Left lung (tissue), 4 donors: ENCODE measurements at regions not wholly inside any gene's neighbourhood (a gene's known extent, or its start where the extent isn't known, plus 50 kb on each side); places are given as distances from the start of the nearest gene placed in this dataset.
"Not testable (repeated sequence)": the region's sequence is repeated elsewhere in the genome, so short reads cannot be mapped to it uniquely, and the experiment has no call there.

Experiments used
- ATAC-seq: fragments of 200-7000 bp; cut with Tn5 transposase; one replicate; pipeline ENCODE4 v1.9.1; 2020; ENCODE audit warnings: moderate library complexity
- DNase-seq, 4 donors: peaks; one replicate each; pipeline ENCODE4 v3.0.0-alpha.2; 2013 to 2020
- H3K27ac ChIP-seq, 2 donors: fragments of 200-600 bp; sonication (generic) in 1 of 2; one replicate each; pipeline versions ENCODE4 v1.5.0 to v1.8.0; 2020 to 2021
- H3K27me3 ChIP-seq, 2 donors: fragments of 200-600 bp; sonication (generic) in 1 of 2; one replicate each; pipeline versions ENCODE4 v1.5.0 to v1.8.0; 2020 to 2021
- H3K36me3 ChIP-seq, 2 donors: fragments of 200-600 bp; sonication (generic) in 1 of 2; one replicate each; pipeline versions ENCODE4 v1.5.0 to v1.8.0; 2020 to 2021
- H3K4me1 ChIP-seq, 2 donors: fragments of 200-600 bp; one replicate each; pipeline ENCODE4 v1.8.0; 2021
- H3K4me3 ChIP-seq, 2 donors: fragments of 200-600 bp; sonication (generic) in 1 of 2; one replicate each; pipeline versions ENCODE4 v1.5.0 to v1.8.0; 2020 to 2021; ENCODE audit warnings: mild to moderate bottlenecking in 1 of 2
- H3K9me3 ChIP-seq, 2 donors: fragments of 200-600 bp; sonication (generic) in 1 of 2; one replicate each; pipeline versions ENCODE4 v1.5.0 to v1.8.0; 2020 to 2021
- intact Hi-C, 2 donors: fragments of 100-400 bp; cut with DNase I; formaldehyde crosslinking; loops; one replicate each; pipeline versions ENCODE4 v1.11.2 to v1.14.2; 2022
- TF ChIP-seq, protein P1 (sequence below), 2 donors: fragments of 200-600 bp; sonication (generic) in 1 of 2; IDR thresholded peaks; one replicate each; pipeline versions ENCODE4 v1.5.0 to v1.8.0; 2021; ENCODE audit warnings: antibody characterized with exemption in 2 of 2
- donor health status: DM: no; HTN: yes; CAD: no.
- donor health status: DM: no; HTN: no; CAD: no.

DNA sequence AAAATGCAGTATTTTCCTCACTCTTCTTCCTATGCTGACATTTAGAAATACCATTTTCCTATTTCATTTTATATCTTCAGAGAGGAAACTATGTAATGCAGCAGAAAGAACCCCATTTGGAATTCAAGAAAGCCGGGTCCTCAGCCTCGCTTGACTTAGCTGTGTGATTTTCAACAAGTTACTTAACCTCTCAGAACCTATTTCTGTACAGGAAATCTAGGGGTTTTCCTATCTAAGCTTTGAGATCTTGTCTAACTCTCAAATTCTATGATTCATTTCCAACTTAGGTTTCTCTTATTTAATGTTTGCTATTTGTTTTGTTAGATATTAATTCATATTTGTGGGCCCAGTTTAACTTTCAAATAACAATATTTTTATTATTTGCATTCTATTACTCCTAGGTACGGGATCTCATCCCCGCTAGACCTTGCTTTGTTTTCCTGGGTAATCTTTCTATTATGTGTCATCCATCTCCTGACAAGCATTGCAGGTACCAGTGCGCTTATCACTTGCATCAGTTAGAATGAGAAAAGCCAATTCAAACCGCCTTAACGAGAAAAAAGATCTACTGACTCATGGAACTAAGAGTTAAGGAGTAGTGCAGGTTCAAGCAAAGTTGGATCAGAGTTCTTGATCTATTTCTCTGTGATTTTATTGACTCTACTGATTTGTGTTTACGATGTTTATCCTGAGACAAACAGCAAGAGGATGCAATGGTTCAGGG lies 70.6 kb upstream of the BHLHE40 start:
- Histone ChIP-seq H3K27me3 (no peaks in the 10 kb centered on the region), H3K9me3 (peaks cover 0 to 2% of the 10 kb centered on the region in 2 donors), H3K36me3 (no peaks in the 10 kb centered on the region), H3K4me1 (peaks cover 8% of the 10 kb centered on the region in 2 donors), H3K4me3 (no peak overlapping the region), H3K27ac (no peak overlapping the region)
- ATAC-seq (no peak), DNase-seq (no peak)
- TF ChIP-seq, protein P1, sequence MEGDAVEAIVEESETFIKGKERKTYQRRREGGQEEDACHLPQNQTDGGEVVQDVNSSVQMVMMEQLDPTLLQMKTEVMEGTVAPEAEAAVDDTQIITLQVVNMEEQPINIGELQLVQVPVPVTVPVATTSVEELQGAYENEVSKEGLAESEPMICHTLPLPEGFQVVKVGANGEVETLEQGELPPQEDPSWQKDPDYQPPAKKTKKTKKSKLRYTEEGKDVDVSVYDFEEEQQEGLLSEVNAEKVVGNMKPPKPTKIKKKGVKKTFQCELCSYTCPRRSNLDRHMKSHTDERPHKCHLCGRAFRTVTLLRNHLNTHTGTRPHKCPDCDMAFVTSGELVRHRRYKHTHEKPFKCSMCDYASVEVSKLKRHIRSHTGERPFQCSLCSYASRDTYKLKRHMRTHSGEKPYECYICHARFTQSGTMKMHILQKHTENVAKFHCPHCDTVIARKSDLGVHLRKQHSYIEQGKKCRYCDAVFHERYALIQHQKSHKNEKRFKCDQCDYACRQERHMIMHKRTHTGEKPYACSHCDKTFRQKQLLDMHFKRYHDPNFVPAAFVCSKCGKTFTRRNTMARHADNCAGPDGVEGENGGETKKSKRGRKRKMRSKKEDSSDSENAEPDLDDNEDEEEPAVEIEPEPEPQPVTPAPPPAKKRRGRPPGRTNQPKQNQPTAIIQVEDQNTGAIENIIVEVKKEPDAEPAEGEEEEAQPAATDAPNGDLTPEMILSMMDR (IDR thresholded peaks at IDR 0.05), result no peak
- intact Hi-C loops, result no loop called here

DNA sequence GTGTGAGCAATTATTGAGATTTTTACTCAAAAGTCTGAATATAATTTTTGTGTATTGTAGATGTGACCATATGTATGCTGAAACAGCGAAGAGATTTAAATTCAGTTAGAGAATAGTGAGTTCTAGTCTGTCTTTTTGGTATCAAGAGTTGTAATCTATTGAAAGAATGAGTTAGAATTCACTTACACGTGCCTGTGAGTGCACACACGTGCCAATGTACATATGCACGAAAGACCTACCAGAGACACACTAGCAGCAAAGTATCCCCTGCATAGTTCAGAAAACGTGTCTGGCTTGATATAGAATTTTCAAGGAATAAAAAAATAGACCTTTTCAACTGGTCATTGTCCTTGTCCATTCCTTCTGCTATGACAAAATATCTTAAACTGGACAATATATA lies 64.8 kb upstream of the BHLHE40 start:
- Histone ChIP-seq H3K9me3 (peaks cover 0 to 6% of the 10 kb centered on the region in 2 donors), H3K4me1 (no peaks in the 10 kb centered on the region), H3K36me3 (no peaks in the 10 kb centered on the region), H3K4me3 (no peak overlapping the region), H3K27ac (no peak overlapping the region), H3K27me3 (no peaks in the 10 kb centered on the region)
- ATAC-seq, result no peak
- intact Hi-C loops, result no loop called here
- no peak for DNase-seq
- TF ChIP-seq, protein P1 (IDR thresholded peaks at IDR 0.05), result no peak

DNA sequence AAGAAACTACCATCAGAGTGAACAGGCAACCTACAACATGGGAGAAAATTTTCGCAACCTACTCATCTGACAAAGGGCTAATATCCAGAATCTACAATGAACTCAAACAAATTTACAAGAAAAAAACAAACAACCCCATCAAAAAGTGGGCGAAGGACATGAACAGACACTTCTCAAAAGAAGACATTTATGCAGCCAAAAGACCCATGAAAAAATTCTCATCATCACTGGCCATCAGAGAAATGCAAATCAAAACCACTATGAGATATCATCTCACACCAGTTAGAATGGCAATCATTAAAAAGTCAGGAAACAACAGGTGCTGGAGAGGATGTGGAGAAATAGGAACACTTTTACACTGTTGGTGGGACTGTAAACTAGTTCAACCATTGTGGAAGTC lies 57.6 kb upstream of the BHLHE40 start:
- H3K27ac ChIP-seq, H3K9me3 ChIP-seq, intact Hi-C loops, ATAC-seq, H3K4me1 ChIP-seq, DNase-seq, H3K27me3 ChIP-seq, H3K4me3 ChIP-seq, H3K36me3 ChIP-seq: not testable (repeated sequence)

DNA sequence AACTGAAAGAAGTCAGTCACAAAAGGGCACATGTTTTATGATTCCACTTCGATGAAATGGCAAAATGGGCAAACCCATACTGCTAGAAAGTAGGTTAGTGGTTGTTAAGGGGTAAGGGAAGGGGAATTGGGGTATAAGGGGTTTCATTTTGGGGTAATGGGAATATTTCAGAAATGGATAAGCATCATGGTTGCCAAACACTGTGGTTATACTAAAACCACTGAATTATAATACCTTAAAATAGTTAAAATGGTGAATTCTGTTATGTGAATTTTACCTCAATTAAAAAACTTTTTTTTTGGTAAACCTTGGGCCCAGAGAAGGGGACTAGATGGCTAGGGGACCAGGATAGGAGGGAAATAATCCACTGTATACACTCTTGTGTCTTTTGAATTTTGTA lies 52.3 kb upstream of the BHLHE40 start:
- H3K4me3 ChIP-seq, result no peak overlapping the region
- H3K27ac ChIP-seq, result no peak overlapping the region
- H3K36me3 ChIP-seq, result no peaks in the 10 kb centered on the region
- ATAC-seq, result no peak
- H3K4me1 ChIP-seq, result no peaks in the 10 kb centered on the region
- intact Hi-C loops, result no loop called here
- H3K9me3 ChIP-seq, result no peaks in the 10 kb centered on the region
- H3K27me3 ChIP-seq, result no peaks in the 10 kb centered on the region
- no peak for DNase-seq
- TF ChIP-seq, protein P1 (IDR thresholded peaks at IDR 0.05), result no peak

DNA sequence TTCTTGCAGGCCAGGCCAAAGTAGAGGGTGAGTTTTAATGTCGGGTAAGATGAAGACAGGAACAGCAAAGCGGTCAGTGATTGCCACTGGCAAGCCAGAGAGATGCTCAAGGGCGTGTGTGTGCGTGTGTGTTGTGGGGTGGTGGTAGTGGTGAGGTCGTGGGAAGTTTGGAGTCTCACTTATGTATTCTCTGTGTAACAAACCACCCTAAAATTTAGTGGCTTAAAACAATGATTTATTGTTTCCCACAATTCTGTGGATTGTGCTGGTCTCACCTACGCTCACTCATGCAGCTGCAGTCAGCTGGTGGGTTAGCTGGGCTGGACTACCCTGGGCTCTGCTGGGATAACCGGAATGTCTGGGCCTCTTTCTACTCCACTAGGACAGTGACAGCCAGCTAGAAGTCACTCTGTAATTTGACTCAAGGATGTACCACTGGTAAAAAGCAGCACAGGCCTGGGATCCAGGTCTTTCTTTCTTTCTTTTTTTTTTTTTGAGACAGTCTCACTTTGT lies 50.9 kb upstream of the BHLHE40 start:
- Histone ChIP-seq H3K9me3 (no peaks in the 10 kb centered on the region), H3K36me3 (no peaks in the 10 kb centered on the region), H3K4me1 (no peaks in the 10 kb centered on the region), H3K27me3 (no peaks in the 10 kb centered on the region), H3K27ac (no peak overlapping the region), H3K4me3 (no peak overlapping the region)
- no peak for ATAC-seq
- DNase-seq, result no peak
- TF ChIP-seq, protein P1 (IDR thresholded peaks at IDR 0.05), result no peak
- intact Hi-C loops, result no loop called here
